NB4 (cell line): ENCODE measurements at regions not wholly inside any gene's neighbourhood (a gene's known extent, or its start where the extent isn't known, plus 50 kb on each side); places are given as distances from the start of the nearest gene placed in this dataset.

Source experiments
- DNase-seq: peaks from one replicate; pipeline ENCODE4 v3.0.0; 2010; ENCODE audit warnings: low read depth
- H3K4me3 ChIP-seq: one replicate; pipeline ENCODE4 v1.5.1; 2011; ENCODE audit warnings: mild to moderate bottlenecking, low read depth, low read length, moderate library complexity
- CTCF ChIP-seq: IDR thresholded peaks from one replicate; pipeline ENCODE4 v1.5.1; 2012; ENCODE audit warnings: low read depth, low read length
- MAX ChIP-seq: IDR thresholded peaks from 2 replicates; pipeline ENCODE4 v1.6.1; 2011; ENCODE audit warnings: low read depth, low read length
- MYC ChIP-seq: IDR thresholded peaks from 2 replicates; pipeline ENCODE4 v1.6.1; 2011; ENCODE audit warnings: low read depth, low read length
- POLR2A ChIP-seq: IDR thresholded peaks from 2 replicates; pipeline ENCODE4 v1.6.1; 2011; ENCODE audit warnings: mild to moderate bottlenecking; ENCODE audit not compliant: insufficient read length; ENCODE audit errors: extremely low read depth

GRCh38 chr6:104579310-104579863 lies 280.3 kb downstream of the HACE1 start:
- TF ChIP-seq MYC (no peak), MAX (no peak), POLR2A (no peak), CTCF (no peak)
- no peak overlapping the region for H3K4me3 ChIP-seq
- DNase-seq = no peak

- H3K4me3 ChIP-seq = no peak overlapping the region
- TF ChIP-seq POLR2A = no peak
- no peak for TF ChIP-seq MYC
- no peak for TF ChIP-seq MAX
- TF ChIP-seq CTCF = no peak
- no peak for DNase-seq
These were observed 284.2 kb downstream of the HACE1 start for GRCh38 chr6:104575536-104575935.

GRCh38 chr6:104574135-104574750 lies 285.5 kb downstream of the HACE1 start:
- H3K4me3 ChIP-seq = no peak overlapping the region
- no peak for TF ChIP-seq MYC
- TF ChIP-seq CTCF = no peak
- no peak for TF ChIP-seq MAX
- TF ChIP-seq POLR2A = no peak
- DNase-seq = no peak

- TF ChIP-seq MAX (no peak), CTCF (no peak), MYC (no peak), POLR2A (no peak)
- DNase-seq = no peak
- H3K4me3 ChIP-seq = no peak overlapping the region
These were observed 286.4 kb downstream of the HACE1 start for GRCh38 chr6:104573350-104573749.

GRCh38 chr6:104572901-104573300 lies 286.8 kb downstream of the HACE1 start:
- TF ChIP-seq MYC (no peak), MAX (no peak), POLR2A (no peak), CTCF (no peak)
- no peak overlapping the region for H3K4me3 ChIP-seq
- DNase-seq = no peak
